ENCODE measurements at regions not wholly inside any gene's neighbourhood (a gene's known extent, or its start where the extent isn't known, plus 50 kb on each side); places are given as distances from the start of the nearest gene placed in this dataset.
A peak's percentile ranks its signal among the peaks of the same experiment; 100 is the strongest.

DNA sequence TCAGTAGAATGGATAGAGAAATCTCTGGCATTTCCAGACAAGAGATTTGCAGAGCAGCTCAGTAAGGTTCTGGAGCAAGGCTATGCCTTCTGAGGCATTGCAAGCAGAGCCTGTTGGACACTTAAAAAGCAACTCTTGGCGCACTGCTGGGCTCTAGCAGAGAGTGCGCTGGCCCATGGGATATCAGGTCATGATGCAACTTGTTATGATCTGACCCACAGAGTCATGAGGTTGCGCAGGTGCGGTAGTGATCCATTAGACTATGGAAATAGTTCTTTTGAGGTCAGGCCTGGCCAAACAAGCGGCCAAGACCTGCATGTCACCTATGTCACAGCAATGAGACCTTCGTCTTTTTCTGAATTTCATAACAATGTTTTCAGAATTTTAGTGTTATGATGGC lies 168.6 kb downstream of the TMTC3 start:
- no peak for DNase-seq

GRCh38 chr12:88313554-88313953 lies 171.4 kb downstream of the TMTC3 start:
- no peak for DNase-seq

DNA sequence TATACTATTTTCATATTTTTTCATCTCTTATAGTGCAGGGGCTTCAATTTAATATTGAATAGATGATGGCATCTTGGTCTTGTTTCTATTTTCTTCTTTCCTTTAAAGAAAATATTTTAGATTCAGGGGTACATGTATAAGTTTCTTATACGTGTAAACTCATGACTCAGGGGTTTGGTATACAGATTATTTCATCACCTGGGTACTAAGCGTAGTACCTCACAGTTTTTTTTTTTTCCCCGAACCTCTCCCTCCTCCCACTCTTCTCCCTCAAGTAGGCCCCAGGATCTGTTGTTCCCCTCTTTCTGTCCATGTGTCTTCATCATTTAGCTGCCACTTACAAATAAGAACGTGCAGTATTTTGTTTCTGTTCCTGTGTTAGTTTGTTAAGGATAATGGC lies 172.6 kb downstream of the TMTC3 start:
- DNase-seq, result no peak

GRCh38 chr12:88318726-88319125 lies 176.6 kb downstream of the TMTC3 start:
- DNase-seq, result no peak

DNA sequence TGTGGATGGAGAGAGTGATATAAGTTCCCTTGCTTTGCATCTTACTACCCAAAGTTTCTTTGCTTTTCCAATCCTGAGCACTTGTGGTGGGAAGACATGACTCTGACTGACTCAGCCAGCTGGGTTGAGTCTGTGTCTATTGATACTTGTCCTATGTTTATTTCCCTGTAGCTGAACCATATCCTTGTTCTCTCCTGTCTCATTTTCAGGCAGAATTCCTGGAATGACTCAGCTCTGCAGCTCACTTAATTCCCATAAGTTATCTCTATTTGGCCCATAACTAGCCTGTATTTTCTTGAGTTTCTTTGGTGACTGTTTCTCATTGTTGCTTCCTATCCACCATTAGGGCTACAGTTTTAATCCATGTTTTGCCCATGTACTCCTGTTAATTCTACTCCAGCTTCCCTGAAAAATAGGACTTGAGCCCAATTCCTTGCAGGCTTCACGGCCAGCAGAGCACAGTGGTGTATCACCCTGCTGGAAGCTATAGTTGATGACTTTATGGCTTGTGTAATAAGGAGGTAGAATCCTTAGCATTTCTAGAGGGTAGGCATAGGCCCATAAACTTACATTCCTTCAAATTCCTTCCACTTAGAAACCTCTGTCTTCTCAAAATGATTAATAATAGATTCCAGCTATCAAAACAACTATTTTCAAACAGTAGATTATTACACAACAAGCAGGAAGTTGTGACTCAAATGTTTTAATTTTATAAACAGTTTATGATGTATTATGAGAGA lies 183.1 kb downstream of the TMTC3 start:
- peak; percentile 20 for DNase-seq

DNA sequence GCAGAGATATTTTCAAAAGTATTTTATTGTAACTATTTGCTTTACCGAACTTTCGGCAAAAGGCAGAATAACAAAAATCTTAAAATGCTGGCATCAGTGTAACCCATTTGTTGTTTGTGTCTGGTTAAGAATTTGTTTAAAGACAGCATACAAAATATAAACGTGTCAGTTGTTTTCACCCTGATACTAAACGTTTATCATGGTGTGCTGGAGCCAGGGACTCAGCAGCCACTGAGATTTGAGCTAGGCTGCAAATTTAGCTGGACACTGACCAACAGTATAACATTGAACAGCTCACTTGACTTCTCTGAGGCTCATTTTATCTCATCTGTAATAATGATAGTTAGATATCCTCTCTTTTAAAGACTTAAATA lies 183.7 kb downstream of the TMTC3 start:
- no peak for DNase-seq

- DNase-seq, result no peak
Measured at GRCh38 chr12:88327276-88327675, 185.2 kb downstream of the TMTC3 start.

DNA sequence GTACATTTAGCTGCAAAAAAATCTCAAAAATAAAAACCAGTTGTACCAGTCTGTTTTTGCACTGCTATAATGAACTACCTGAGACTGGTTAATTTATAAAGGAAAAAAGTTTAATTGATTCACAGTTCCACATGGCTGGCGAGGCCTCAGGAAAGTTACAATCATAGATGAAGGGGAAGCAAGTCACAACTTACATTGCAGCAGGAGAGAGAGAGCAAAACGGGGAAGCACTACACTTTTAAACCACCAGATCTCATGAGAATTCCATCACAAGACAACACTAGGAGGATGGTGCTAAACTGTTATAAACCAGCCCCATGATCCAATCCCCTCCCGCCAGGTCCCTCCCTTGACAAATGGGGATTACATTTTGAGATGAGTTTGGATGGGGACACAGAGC lies 186.0 kb downstream of the TMTC3 start:
- DNase-seq, result no peak

DNA sequence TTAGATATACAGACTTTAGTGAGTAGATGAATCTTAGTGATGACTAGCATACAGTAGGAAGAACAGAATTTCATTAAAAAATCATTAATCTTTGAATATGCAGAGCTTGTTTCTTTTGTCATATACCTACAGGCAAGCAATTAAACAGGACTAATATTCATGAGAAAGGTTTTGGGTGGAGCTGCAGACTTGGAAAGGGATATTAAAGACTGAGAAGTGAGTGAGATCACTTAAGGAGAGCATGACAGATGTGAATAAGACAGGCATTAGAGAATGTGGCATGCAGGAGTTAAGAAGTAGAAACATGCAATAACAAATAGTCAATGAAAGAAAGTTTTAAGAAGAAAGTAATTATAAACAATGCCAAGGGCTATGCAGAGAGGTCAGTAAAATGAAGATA lies 187.7 kb downstream of the TMTC3 start:
- DNase-seq, result no peak

GRCh38 chr12:88334271-88334670 lies 192.2 kb downstream of the TMTC3 start:
- no peak for DNase-seq

GRCh38 chr12:88336076-88336739 lies 194.1 kb downstream of the TMTC3 start:
- peak; percentile 17 for DNase-seq

DNA sequence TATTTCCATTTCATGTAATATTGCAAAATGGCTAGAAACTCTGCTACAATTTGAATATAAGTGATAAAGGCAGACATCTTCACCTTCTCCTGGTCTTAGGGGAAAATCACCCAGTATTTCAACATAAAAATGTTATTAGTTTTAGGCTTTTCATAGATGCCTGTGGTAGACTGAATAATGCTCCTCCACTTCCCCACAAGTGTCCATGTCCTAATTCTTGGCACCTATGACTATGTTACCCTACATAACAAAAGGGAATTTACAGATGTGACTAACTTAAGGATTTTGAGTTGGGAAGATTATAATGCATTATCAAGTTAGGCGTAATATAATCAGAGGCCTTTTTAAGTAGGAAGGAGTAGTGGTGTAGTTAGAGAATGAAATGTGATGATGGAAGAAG lies 196.4 kb downstream of the TMTC3 start:
- DNase-seq, result no peak

GRCh38 chr12:88339254-88339949 lies 197.3 kb downstream of the TMTC3 start:
- no peak for DNase-seq

GRCh38 chr12:88339966-88340365 lies 197.9 kb downstream of the TMTC3 start:
- no peak for DNase-seq

DNA sequence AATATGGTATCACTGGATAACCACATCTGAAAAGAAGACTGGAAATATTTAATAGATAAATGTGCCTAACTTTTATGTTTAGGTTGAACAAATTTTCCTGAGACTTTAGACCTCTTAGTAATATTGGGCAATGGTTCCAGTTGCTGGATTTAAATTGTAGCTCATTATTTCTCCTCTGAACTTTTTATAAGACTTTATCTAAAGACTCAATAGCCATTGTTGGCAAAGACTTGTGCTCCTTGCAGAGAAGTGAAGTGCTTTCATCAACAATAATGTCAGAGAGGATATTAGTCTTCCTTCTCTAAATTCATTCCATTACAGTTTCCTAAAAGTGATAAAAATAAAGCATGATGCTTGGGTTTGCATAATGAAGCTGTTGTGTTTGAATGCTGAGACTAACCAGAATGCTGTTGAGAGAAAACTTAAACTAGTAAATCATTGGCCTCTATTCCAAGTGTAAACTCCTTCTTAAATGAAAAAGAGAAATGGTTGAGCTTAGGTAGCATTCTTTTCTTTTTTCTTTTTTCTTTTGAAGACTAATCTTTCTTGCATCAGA lies 200.2 kb downstream of the TMTC3 start:
- no peak for DNase-seq

DNA sequence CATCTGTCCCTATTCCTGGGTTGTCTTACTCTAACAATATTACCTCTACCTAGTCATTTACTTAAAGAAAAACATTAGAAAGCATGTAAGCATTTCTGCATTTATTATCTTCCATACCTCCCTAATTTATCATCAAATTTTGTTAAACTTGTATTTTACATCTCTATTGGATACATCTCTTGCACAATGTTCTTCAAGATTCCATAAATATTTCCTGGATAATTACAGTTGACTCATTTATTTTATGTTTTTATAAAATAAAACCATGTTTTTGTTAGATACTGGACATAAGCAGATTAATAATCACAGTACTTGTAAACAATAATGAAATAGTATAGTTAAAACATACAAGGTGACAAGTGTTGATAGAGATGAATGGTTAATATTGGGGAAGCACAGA lies 209.0 kb downstream of the TMTC3 start:
- DNase-seq, result no peak

DNA sequence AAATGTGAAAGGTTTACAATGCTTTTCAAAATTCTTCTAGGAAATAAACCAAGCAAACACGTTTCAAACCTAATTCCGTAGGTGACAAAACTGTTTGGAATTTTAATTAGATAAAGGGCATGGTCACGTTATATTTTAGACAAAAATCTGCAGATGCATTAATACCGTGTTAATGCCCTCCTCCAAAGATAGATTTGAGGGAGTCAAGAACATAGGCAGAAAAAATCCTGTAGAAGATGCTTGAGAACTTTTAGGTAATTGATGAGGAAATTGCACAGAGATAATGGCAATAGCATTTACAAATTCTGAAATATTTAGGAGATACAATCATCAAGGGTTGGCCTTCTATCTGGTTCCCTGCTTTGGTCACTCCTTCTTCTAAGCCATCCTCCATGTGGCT lies 212.6 kb downstream of the TMTC3 start:
- DNase-seq, result no peak

DNA sequence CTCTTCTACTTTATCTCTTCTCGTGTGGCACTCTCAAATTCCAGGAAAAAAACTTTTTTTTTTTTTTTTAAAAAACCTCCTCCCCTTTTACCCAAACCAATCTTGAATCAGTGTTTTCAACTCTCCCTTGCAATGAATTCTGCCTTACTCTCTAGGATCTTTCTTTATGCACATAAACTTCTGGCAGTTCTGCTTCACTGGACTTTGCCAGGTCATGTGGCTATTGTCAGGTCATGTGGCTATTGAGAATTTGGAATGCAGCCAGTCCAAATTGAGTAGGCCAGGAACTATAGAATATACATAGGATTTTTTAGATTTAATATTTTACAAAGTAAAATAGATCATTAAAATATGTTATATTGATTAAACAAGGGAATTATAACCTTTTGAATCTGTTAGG lies 218.2 kb downstream of the TMTC3 start:
- no peak for DNase-seq

GRCh38 chr12:88361493-88361892 lies 218.8 kb downstream of the KITLG start:
- no peak for DNase-seq

DNA sequence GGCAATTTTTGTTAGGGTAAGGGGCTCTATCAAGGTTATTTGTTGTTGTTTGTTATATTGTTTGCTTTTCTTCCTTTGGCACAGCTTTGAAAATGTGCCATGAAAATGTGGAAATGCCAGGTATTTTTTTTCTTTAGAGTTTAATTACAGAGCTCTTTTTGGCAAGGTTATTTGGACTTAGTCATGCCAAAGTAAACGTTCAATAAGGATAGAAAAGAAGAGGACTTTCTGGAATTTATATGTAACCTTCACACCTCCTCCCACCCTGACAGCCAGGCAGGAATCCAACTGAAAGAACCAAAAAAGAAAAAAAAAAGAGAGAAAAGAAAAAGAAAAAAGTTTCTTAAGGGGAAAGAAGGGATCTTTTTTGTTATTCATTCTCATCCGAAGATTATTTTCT lies 217.8 kb downstream of the KITLG start:
- no peak for DNase-seq

- DNase-seq, result no peak
Measured at GRCh38 chr12:88365403-88365802, 214.9 kb downstream of the KITLG start.

GRCh38 chr12:88366101-88366500 lies 214.2 kb downstream of the KITLG start:
- DNase-seq, result no peak

DNA sequence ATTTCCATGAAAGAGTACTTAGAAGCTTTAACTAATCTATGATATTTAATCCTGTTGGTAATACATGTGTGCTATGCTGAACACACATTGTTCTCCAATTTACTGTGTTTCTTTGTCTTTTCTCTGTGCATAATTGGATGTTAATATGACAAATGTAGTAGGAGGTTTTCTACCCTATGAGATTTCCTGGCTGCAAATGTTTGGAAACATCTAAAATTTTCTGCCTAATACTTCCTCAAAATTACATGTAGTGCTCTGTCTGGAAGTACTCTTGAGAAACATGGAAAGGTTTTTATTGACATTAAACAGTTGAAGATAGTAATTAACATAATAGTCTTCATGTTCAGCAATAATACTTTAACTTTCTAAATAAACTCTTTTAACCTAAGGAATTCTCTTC lies 213.0 kb downstream of the KITLG start:
- no peak for DNase-seq
